HG03039 (cell line): ENCODE measurements at regions not wholly inside any gene's neighbourhood (a gene's known extent, or its start where the extent isn't known, plus 50 kb on each side); places are given as distances from the start of the nearest gene placed in this dataset.
"Not testable (repeated sequence)": the region's sequence is repeated elsewhere in the genome, so short reads cannot be mapped to it uniquely, and the experiment has no call there.

Experiments
- ATAC-seq: cut with Tn5 transposase; IDR thresholded peaks from one replicate; pipeline ENCODE4 v1.9.1; 2021; ENCODE audit warnings: mild to moderate bottlenecking, moderate library complexity; ENCODE audit not compliant: unreplicated experiment

- ATAC-seq: no peak
Observed at GRCh38 chr3:95217661-95218060, 1154.8 kb downstream of the NSUN3 start.

GRCh38 chr3:95218484-95218883 is 1155.6 kb downstream of the NSUN3 start:
- ATAC-seq: no peak

GRCh38 chr3:95226437-95226836 is 1163.6 kb downstream of the NSUN3 start:
- no peak for ATAC-seq

GRCh38 chr3:95227092-95227491 is 1164.2 kb downstream of the NSUN3 start:
- no peak for ATAC-seq

- no peak for ATAC-seq
Observed at GRCh38 chr3:95228416-95228815, 1165.6 kb downstream of the NSUN3 start.

GRCh38 chr3:95235916-95236315 is 1173.1 kb downstream of the NSUN3 start:
- no peak for ATAC-seq

- no peak for ATAC-seq
Observed at GRCh38 chr3:95237783-95238182, 1174.9 kb downstream of the NSUN3 start.

- ATAC-seq: no peak
Observed at GRCh38 chr3:95240395-95240794, 1177.5 kb downstream of the NSUN3 start.

GRCh38 chr3:95241256-95241655 is 1178.4 kb downstream of the NSUN3 start:
- ATAC-seq: not testable (repeated sequence)

- ATAC-seq: no peak
Observed at GRCh38 chr3:95246413-95246812, 1183.6 kb downstream of the NSUN3 start.

- ATAC-seq: no peak
Observed at GRCh38 chr3:95254061-95254460, 1191.2 kb downstream of the NSUN3 start.

GRCh38 chr3:95254758-95255157 is 1191.9 kb downstream of the NSUN3 start:
- no peak for ATAC-seq

GRCh38 chr3:95265129-95265528 is 1202.3 kb downstream of the NSUN3 start:
- ATAC-seq: no peak

- no peak for ATAC-seq
Observed at GRCh38 chr3:95271395-95271794, 1208.5 kb downstream of the NSUN3 start.

GRCh38 chr3:95272166-95272565 is 1209.3 kb downstream of the NSUN3 start:
- no peak for ATAC-seq

- no peak for ATAC-seq
Observed at GRCh38 chr3:95272781-95273180, 1209.9 kb downstream of the NSUN3 start.

- ATAC-seq: no peak
Observed at GRCh38 chr3:95277613-95278012, 1214.8 kb downstream of the NSUN3 start.

GRCh38 chr3:95280711-95281352 is 1218.0 kb downstream of the NSUN3 start:
- ATAC-seq: no peak

- no peak for ATAC-seq
Observed at GRCh38 chr3:95289295-95289694, 1226.4 kb downstream of the NSUN3 start.

- no peak for ATAC-seq
Observed at GRCh38 chr3:95297581-95297980, 1234.7 kb downstream of the NSUN3 start.

GRCh38 chr3:95302044-95302443 is 1239.2 kb downstream of the NSUN3 start:
- no peak for ATAC-seq

- no peak for ATAC-seq
Observed at GRCh38 chr3:95310560-95310959, 1247.7 kb downstream of the NSUN3 start.

GRCh38 chr3:95311272-95311671 is 1248.4 kb downstream of the NSUN3 start:
- ATAC-seq: no peak
